PFSK-1 (cell line): ENCODE measurements at regions not wholly inside any gene's neighbourhood (a gene's known extent, or its start where the extent isn't known, plus 50 kb on each side); places are given as distances from the start of the nearest gene placed in this dataset.

Experiments used
- POLR2AphosphoS5 ChIP-seq: IDR thresholded peaks from 2 replicates; pipeline ENCODE4 v1.6.1; 2012; ENCODE audit warnings: low read depth, mild to moderate bottlenecking, control low read depth, low read length, moderate library complexity
- SIN3A ChIP-seq: IDR thresholded peaks from 2 replicates; pipeline ENCODE4 v1.6.1; 2012; ENCODE audit warnings: mild to moderate bottlenecking, low read length, moderate library complexity, borderline replicate concordance; ENCODE audit not compliant: insufficient read depth

- TF ChIP-seq POLR2AphosphoS5 (no peak), SIN3A (no peak)
These were observed 154.9 kb upstream of the ATP2B1 start for GRCh38 chr12:89863493-89863938.
